G401.6 (cell line): ENCODE measurements at regions not wholly inside any gene's neighbourhood (a gene's known extent, or its start where the extent isn't known, plus 50 kb on each side); places are given as distances from the start of the nearest gene placed in this dataset.

Source experiments
- FAIRE-seq: peaks from 2 replicates; lab custom pipeline; 2012; peaks lifted over from hg19 to GRCh38; lab: Jason Lieb, UNC

GRCh38 chr16:51898872-51899271, 648.1 kb downstream of the TOX3 start:
- FAIRE-seq: no peak

GRCh38 chr16:51896013-51896412, 650.9 kb downstream of the TOX3 start:
- no peak for FAIRE-seq

- no peak for FAIRE-seq
These were observed 654.5 kb downstream of the TOX3 start for GRCh38 chr16:51892293-51893007.

GRCh38 chr16:51888534-51888933, 658.4 kb downstream of the TOX3 start:
- no peak for FAIRE-seq

DNA sequence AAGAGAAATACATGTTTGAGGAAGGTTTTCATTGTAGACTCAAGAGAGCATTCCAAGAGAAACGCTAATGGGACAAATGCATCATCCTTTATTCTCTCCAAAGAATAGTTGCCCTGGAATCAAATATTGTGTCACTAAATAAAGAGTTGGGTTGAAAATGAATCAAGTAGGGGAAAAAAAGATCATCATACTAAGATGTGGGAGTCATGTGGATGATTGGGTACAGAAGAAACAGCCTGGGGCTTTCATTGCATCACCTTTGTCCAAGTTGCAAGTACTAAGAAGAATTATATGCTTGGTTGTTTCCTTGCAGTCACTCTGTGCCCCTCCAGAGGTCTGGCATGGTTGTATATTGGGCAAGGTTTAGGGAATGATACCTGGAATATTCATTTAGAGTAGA, 658.9 kb downstream of the TOX3 start:
- no peak for FAIRE-seq

DNA sequence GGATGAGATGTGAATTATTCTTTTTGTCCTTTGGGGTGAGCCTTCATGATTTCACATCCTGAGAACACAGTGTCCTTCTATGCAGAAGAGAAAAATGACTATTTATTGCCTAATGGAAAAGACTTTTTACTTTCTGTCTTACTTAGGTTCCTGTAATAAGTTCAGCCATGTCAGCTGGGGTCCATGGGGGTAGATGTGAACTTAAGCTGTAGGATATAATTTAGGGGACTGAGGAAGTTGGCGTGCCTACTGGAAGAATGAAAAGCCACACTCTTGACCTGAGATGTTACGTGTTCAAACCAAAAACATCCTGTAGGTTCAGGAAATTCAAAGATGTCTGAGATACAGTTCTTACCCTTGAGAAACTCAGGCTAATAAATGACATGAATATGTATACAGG, 660.5 kb downstream of the TOX3 start:
- FAIRE-seq: no peak

DNA sequence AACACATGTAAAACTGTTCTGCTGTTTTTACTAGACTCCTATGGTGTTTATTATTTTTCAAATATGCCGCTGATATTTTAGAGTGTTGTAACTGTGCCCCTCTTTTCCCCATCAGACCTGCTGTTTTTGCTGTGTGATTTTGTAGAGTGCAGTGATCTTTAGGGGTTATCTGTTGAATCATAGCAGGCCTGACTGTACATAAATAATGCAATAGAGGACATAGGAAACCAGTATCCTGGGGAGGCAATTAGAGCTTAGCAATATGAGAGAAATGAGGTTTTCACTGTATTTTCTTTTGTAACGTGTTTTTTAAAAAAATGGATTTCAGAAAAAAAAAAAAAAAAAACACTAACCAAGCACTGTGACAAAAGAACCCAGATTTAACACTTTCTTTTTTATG, 662.2 kb downstream of the TOX3 start:
- FAIRE-seq: no peak

DNA sequence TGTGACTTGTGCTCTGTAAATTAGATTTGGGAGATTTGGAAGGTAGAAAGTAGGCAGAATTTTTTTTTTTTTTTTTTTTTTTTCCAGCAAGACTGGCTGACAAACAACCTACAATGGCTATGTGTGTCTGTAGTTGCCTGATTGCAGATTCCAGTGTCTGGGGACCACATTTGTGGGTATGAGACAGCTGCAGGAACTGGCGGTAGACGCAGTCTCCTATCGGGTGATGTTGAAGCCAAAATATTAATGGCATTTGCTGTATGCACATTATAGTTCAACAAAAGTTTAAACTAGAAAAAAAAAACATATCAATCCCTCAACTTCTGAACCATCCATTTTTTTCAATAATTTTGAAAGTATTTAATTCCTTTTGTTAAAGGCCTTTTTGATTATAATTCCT, 665.2 kb downstream of the TOX3 start:
- no peak for FAIRE-seq

- FAIRE-seq: no peak
These were observed 666.2 kb downstream of the TOX3 start for GRCh38 chr16:51880776-51881175.

- FAIRE-seq: no peak
These were observed 669.3 kb downstream of the TOX3 start for GRCh38 chr16:51877686-51878085.

GRCh38 chr16:51876934-51877333, 670.0 kb downstream of the TOX3 start:
- no peak for FAIRE-seq

DNA sequence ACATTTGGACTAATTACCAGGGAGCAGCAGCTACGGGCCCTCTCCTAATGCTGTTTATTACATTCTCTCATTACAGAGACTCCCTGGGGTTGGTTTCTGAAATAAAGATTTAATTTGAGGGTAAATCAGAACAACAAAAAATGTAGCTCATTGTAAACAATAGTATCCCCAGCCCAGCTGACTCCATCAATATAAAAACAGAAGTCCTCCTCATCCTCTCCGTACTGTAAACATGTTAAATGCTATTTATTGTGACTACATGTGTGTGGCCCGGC, 670.4 kb downstream of the TOX3 start:
- FAIRE-seq: no peak

DNA sequence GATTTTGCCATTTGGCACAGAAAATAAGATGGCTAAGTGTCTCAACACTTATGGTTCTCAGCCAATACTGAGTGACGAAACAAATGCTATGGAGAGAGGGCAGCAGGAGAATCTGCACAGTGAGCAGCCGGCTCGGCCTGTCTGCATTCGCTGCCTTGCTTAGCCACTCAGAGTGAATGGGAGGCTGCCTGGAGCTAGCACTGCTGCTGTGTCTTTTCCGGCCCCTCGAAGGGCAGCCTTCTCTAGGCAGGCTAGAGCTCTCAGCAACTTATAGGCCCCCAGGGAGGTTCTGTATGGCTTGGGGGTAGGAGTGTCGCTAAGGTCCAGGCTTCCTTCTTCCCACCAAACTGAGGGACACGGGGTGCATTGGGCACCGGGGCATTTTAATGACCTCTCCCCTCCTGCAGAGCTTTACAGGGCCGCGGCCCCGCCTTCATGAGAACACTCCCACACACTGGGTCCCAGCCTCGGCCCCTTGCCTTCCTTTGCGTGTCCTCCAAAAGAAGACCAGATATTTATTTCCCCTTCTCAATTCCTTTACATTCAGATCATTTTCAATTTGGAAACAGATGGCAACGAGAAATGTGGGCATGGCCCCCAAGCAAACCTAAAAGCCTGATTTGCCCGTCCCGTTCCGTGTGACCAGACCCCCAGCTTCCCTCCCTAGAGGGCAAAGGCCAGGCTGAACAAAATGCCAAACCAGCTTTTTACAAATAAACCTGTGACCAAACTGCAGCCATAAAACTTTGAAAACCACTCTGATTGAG, 670.9 kb downstream of the TOX3 start:
- FAIRE-seq: no peak

DNA sequence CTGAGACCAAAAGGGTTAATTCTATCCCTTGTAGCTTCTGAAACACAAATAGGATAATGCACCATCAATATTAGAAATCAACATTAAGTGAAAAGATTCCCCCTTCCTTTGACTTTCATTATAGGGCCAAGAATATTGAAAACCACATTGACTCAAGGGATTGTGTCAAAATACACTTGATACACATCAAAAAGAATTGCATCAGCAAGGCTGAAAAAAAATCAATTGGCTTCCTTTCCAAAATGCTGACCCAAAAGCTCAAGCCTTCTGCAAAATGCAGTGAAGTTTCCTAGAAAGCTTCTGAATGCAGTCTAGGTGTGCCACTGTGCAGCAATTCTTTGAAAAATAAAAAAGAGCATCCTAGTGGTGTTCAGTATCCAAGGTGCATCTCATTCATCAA, 674.4 kb downstream of the TOX3 start:
- no peak for FAIRE-seq

- FAIRE-seq: no peak
These were observed 676.6 kb downstream of the TOX3 start for GRCh38 chr16:51870296-51870854.

DNA sequence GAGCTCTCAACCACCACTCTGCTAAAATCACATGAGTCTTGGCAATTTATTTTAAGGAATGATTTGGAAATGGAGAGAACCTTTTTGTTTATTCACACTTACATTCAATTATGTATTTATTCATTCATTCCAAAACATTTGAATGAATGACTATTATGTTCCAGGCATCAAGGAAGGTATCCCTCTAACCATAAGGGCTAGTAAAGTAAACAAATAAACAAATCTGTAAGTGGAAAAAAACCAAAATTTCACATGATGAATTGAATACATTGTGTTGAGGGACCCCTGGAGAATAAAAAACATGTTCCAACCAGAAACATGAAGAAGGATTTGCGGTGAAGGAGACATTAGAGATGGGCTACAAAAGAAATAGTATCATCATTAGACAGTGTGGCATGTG, 677.8 kb downstream of the TOX3 start:
- FAIRE-seq: no peak

- FAIRE-seq: no peak
These were observed 678.3 kb downstream of the TOX3 start for GRCh38 chr16:51868631-51869030.

DNA sequence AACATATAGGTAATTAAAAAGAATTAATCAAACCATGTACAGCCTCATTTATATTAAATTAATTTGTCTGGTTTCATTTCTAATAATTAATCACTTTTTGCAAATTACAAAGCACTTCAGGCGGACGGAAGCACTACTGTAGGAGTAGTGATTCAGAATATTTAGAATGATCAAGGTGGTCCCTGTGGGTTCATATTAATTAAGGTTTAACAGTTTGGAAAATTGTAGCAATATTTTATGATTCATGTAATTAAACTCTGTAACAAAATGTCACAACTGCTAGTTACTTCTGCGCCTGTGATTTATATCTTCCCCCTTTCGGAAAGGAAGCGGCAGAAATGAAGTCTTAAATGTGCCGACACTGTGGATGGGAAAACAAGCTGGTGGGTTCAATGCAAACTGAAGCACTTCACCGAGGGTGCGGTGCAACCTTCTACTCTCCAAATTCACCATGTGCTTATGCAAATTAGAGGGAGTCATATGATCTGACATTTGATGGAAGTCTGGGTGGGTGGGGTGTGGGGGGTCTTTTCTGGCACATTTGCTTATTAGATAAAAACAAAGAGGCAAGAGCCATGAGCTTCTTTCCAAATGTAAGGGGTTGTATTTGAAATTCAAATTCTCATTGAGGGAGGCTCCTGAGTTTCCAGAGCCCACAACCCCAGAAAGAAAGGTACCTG, 679.4 kb downstream of the TOX3 start:
- FAIRE-seq: no peak

GRCh38 chr16:51864575-51864974, 682.4 kb downstream of the TOX3 start:
- no peak for FAIRE-seq

DNA sequence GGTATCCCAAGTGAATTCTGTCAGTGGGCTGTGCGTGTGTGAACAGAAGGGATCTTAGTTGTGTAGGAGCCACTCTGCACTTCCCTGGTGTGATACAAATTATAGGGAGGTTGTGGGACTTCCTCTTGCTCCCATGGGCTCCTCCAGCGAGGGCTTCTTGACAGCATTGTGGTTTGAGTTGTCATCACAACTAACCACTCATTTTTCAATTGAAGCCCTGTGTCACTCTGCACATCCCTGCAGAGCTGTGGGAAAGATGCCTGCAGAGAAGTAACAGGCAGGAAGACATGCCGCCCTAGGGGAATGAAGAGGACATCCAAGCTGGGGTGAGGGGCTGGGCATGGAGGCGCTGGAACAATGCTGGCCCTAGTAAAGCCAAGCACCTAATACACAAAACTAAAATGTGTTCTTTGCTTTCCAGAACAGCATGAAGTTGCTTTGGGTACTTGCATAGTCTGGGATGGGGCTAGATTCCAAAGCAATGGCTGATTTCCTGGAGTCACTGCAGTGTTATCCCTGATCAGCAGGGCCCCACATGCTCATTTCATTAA, 692.5 kb downstream of the TOX3 start:
- no peak for FAIRE-seq

DNA sequence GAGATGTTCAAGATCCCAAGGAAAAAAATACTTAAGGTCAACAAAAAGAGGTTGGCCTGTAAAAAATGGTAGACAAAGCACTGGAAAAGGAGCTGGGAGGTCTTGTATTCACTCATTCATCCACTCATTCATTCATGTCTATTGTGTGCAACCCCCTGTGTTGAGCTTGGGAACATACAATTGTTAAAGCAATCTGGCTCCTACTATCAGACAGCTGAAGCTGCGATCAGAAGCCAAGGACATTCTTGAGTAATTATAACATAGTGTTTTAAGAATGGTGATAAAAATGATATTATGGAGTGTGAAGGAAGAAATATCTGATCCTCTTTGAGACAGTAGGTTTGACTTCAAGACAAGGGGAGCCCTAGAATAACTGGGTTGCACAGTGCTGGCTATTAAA, 693.4 kb downstream of the TOX3 start:
- FAIRE-seq: no peak

DNA sequence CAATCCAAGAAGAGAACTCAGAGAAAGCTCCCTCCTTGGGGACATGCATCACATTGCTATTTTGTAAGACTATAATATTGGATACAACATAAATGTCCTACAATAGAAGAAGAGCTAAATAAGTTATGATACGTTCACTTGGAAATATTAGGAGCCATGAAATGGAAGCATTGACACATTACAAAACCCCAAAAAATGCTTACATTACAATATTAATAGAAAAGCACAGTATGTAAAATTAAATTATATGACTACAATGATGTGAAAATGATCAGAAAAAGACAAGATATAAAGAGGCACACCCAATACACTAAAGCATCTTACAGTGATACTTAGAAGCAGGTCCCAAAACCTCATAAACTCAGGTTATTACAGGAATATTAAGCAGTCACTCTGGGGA, 694.1 kb downstream of the TOX3 start:
- no peak for FAIRE-seq

- FAIRE-seq: no peak
These were observed 695.8 kb downstream of the TOX3 start for GRCh38 chr16:51851111-51851510.
